ENCODE measurements at regions not wholly inside any gene's neighbourhood (a gene's known extent, or its start where the extent isn't known, plus 50 kb on each side); places are given as distances from the start of the nearest gene placed in this dataset.
"Not testable (repeated sequence)": the region's sequence is repeated elsewhere in the genome, so short reads cannot be mapped to it uniquely, and the experiment has no call there.

DNA sequence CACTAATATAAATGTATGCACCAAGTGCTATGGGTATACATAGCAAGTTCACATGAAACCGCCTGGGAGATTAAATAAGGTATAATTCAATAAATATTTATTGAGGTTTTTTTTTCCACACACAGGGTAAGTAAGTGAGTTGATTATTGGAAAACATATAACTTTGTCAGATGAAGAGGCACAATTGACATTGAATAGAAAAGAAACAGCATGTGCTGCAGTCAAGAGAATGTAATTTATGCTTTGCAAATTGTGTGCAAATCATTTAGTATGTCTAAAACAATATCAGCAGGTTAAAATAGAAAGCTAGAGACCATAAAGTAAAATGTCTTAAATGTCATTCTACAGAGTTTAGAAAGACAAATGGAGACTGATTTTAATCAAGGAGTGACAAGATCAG is 560.0 kb downstream of the AMY1C start:
- DNase-seq (ENCODE audit: low spot score), result no peak

- no peak for DNase-seq (ENCODE audit: low spot score)
Measured at GRCh38 chr1:104315823-104316222, 566.1 kb downstream of the AMY1C start.

DNA sequence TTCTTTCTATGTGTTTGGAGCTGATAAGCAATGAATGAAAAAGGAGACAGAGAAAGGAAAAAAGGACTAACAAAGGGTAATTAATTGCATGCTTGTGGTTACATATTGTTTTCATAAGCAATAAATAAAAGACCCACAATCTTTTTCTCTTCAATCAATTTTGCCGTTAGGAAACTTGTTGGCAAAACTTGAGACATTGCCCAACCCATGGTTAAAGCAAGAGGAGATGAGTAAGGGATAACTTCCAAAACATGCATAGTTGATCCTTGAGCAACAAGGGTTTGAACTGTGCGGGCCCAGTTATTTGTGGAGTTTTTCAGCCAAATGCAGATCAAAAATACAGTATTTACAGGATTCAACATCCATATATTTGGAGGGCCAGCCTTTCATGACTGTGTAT is 572.4 kb downstream of the AMY1C start:
- DNase-seq (ENCODE audit: low spot score), result no peak

DNA sequence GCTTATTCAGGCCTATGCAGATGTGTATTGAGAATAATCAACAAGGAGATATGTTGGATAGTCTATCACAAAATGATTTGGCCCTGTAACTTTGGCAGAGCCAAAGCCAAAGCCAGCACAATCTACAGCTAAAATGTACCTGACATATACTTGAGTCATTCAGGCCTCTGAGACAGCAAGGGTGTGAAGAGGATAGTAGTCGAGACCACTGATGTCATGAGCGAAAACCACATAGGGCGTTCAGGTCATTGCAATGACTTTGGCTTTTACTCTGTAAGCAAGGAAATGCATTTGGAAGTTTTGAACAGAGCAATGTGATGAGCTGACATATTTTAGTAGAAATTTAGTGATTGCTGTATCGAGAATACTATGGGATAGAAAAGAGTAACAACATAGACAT is 579.6 kb downstream of the AMY1C start:
- no peak for DNase-seq (ENCODE audit: low spot score)

DNA sequence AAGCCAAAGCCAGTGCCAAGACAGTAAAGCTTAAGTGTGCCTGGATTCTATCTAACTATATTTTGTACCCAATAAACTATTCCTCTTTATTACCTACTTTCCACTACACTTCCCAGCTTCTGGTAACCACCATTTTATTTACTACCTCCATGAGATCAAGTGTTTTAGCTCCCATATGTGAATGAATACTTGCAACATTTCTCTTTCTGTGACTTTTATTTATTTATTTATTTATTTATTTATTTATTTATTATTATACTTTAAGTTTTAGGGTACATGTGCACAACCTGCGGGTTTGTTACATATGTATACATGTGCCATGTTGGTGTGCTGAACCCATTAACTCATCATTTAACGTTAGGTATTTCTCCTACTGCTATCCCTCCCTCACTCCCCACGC is 582.1 kb downstream of the AMY1C start:
- DNase-seq (ENCODE audit: low spot score), result no peak

DNA sequence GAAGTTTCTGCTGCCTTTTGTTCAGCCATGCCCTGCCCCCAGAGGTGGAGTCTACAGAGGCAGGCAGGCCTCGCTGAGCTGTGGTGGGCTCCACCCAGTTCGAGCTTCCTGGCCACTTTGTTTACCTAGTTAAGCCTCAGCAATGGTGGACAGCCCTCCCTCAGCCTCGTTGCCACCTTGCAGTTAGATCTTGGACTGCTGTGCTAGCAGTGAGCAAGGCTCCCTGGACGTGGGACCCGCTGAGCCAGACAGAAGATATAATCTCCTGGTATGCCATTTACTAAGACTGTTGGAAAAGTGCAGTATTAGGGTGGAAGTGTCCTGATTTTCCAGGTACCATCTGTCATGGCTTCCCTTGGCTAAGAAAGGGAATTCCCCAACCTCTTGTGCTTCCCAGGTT is 588.2 kb downstream of the AMY1C start:
- not testable (repeated sequence) for DNase-seq (ENCODE audit: low spot score)

GRCh38 chr1:104341944-104342343 is 592.2 kb downstream of the AMY1C start:
- DNase-seq (ENCODE audit: low spot score), result no peak

DNA sequence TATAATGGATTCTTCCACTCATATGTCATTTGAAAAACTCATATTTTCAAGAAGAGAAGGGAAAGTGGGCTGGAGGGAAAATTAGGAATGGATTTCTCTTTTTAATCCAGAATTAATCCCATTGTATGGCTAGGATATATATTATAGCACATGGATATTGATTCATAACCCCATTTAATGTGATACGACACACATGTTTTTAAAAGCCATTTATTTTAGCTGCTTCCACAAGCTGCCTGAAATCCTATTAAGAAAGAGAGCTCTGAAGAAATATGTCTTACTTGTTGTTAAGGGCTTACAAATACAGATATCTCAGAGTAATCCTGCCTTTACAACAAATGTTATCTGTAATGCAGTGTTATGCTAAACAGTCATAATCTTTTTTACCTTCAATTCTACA is 598.6 kb downstream of the AMY1C start:
- DNase-seq (ENCODE audit: low spot score), result no peak

- no peak for DNase-seq (ENCODE audit: low spot score)
Measured at GRCh38 chr1:104353580-104353979, 603.9 kb downstream of the AMY1C start.

DNA sequence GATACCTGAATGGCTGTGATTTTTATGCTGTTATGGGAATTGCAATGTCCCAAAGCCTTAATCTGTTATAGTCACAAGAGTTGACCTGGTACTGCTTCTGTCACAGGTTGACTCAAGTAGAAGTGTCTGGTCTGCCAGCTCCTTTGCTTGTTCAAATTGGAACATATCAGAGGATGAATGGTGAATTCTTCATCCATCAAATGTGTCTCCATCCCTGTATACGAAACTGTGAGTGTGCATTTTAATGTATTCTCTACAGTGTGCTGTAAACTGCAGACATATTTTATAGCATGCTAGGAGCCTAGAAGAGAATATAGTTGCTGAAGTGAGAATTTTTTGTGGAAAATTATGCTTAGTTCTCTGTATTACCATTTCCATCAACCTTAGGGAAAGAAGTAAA is 608.4 kb downstream of the AMY1C start:
- DNase-seq (ENCODE audit: low spot score), result no peak

DNA sequence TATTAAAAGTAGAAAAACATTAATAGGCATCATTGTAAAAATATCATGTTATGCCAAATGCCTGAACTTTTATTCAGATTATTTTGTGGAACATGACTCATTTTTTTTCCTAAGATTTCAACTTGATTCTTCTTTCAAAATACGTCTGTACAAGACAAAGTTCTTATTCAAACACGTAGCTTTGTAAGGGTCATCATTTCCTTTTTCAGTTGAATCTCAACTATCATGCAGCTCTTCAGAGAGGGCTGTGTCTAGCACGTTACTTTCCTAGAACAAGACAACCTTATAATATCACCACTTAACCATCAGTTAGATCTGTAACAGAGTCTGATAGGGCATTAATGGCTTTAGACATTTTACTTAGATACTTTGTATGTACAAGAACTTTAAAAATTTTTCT is 608.9 kb downstream of the AMY1C start:
- DNase-seq (ENCODE audit: low spot score), result no peak

GRCh38 chr1:104378414-104378813 is 628.7 kb downstream of the AMY1C start:
- no peak for DNase-seq (ENCODE audit: low spot score)

DNA sequence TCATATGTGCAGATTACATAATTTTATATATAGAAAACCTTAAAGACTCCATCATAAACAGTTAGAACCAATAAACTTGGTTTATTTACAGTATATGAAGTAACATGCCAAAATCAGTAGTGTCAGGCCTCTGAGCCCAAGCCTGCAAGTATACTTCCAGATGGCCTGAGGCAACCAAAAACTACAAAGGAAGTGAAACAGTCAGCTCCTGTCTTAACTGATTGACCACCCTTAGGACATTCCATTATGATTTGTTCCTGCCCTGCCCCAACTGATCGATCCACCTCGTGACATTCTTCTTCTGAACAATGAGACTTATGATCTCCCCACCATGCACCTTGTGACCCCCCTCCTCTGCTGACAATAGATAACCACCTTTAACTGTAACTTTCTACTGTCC is 630.3 kb downstream of the AMY1C start:
- DNase-seq (ENCODE audit: low spot score), result no peak

DNA sequence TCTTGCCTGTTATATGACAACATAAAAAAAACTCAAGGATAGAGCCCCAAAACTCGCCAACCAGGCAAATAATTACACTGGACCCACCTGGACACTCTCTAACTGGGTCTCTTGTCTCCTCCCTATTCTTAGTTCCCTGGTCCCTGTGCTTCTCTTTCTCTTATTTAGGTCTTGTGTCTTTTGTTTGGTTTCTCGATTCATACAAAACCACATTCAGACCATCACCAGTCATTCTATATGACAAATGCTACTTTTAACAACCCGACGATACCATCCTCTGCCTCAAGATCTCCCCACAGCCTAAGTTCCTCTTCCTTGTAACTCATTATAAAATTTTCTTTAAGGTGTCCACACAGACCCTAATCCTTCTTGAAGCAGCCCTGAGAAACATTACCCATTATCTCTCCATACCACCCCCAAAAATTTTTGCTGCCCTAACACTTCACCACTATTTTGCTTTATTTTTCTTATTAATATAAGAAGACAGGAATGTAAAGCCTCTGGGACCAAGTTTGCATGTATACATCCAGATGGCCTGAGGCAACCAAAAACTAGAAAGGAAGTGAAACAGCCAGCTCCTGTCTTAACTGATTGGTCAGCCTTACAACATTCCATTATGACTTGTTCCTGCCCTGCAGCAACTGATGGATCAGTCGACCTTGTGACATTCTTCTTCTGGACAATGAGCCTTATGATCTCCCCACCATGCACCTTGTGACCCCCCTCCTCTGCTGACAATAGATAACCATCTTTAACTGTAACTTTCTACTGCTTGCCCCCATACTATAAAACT is 638.2 kb downstream of the AMY1C start:
- DNase-seq (ENCODE audit: low spot score), result no peak

- DNase-seq (ENCODE audit: low spot score), result no peak
Measured at GRCh38 chr1:104392552-104392951, 642.9 kb downstream of the AMY1C start.

- DNase-seq (ENCODE audit: low spot score), result no peak
Measured at GRCh38 chr1:104402178-104402577, 652.5 kb downstream of the AMY1C start.

GRCh38 chr1:104403883-104404282 is 654.2 kb downstream of the AMY1C start:
- DNase-seq (ENCODE audit: low spot score), result no peak

GRCh38 chr1:104406728-104407127 is 657.0 kb downstream of the AMY1C start:
- no peak for DNase-seq (ENCODE audit: low spot score)

DNA sequence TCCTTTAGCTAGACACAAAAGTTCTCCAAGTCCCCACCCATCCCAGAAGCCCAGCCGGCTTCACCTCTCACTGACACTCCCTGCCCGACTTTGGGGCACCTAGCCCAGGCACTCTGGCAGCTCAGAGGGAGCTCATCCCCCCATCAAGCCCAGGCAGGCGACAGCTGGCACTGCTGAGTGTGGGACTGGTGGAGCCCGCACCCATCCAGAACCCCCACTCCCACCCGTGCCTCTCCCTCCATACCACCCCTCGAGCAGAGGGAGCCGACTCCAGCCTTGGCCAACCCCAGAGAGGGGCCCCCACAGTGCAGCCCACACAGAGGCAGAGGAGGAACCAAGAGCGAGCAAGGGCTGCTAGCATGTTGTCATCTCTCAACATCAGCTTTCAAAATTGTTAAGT is 658.6 kb downstream of the AMY1C start:
- DNase-seq (ENCODE audit: low spot score), result no peak

DNA sequence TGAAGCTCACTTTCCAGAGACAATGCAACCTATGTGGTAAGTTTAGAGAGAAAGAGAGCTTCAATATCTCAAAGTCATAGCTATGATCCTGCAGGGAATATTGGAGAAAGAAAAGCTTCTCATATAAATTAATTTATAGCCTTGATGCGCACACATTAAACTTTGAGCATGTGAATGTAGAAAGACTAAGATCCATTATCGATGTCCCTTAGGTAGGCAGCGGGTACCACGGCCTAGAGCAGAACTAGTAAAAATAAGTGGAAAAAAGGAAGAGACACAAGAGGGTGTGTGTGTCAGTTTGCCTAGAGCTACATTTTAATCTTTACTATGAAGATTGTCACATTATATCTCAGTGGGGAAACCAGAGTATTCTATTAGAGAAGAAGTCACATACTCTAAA is 685.6 kb downstream of the AMY1C start:
- DNase-seq (ENCODE audit: low spot score), result no peak

GRCh38 chr1:104440011-104440410 is 690.3 kb downstream of the AMY1C start:
- DNase-seq (ENCODE audit: low spot score), result no peak

GRCh38 chr1:104456724-104457123 is 707.0 kb downstream of the AMY1C start:
- no peak for DNase-seq (ENCODE audit: low spot score)

GRCh38 chr1:104459886-104460285 is 710.2 kb downstream of the AMY1C start:
- no peak for DNase-seq (ENCODE audit: low spot score)

GRCh38 chr1:104460880-104461279 is 711.2 kb downstream of the AMY1C start:
- DNase-seq (ENCODE audit: low spot score), result no peak
